ENCODE measurements at regions not wholly inside any gene's neighbourhood (a gene's known extent, or its start where the extent isn't known, plus 50 kb on each side); places are given as distances from the start of the nearest gene placed in this dataset.
A peak's percentile ranks its signal among the peaks of the same experiment; 100 is the strongest.

GRCh38 chr12:76270657-76271358 lies 77.4 kb downstream of the BBS10 start:
- H3K27me3 ChIP-seq (ENCODE audit: control insufficient read depth, insufficient read depth, low read length), result no peaks in the 10 kb centered on the region
- DNase-seq (ENCODE audit: low read depth), result no peak
- no peak overlapping the region for H3K4me3 ChIP-seq (ENCODE audit: low read depth, low read length)
- ChIA-PET POLR2A (no interaction called here), CTCF (interaction anchor here (0.6 to 0.9 kb wide), 2 partner anchors 23 to 116 kb away, joined by 3 read pairs; no protein-coding TSS in a partner anchor)
- no peak for TF ChIP-seq CTCF (IDR thresholded peaks at IDR 0.05; ENCODE audit: insufficient read depth, low read depth, low read length)
- no peaks in the 10 kb centered on the region for H3K36me3 ChIP-seq (ENCODE audit: control insufficient read depth, insufficient read depth, low read length)

GRCh38 chr12:76268267-76268666 lies 79.9 kb downstream of the BBS10 start:
- no peak for DNase-seq (ENCODE audit: low read depth)
- Histone ChIP-seq H3K4me3 (ENCODE audit: low read depth, low read length) (no peak overlapping the region), H3K36me3 (ENCODE audit: control insufficient read depth, insufficient read depth, low read length) (no peaks in the 10 kb centered on the region), H3K27me3 (ENCODE audit: control insufficient read depth, insufficient read depth, low read length) (no peaks in the 10 kb centered on the region)
- no peak for TF ChIP-seq CTCF (IDR thresholded peaks at IDR 0.05; ENCODE audit: insufficient read depth, low read depth, low read length)
- ChIA-PET CTCF (interaction anchor here (0.8 to 1.6 kb wide), 2 partner anchors 85 to 110 kb away, joined by 3 read pairs; no protein-coding TSS in a partner anchor), POLR2A (no interaction called here)

GRCh38 chr12:76266797-76267196 lies 81.4 kb downstream of the BBS10 start:
- TF ChIP-seq CTCF (IDR thresholded peaks at IDR 0.05; ENCODE audit: insufficient read depth, low read depth, low read length), result no peak
- ChIA-PET CTCF (interaction anchor here (0.6 to 3.0 kb wide), 4 partner anchors 8 to 84 kb away, joined by 3 to 16 read pairs (median 3); no protein-coding TSS in a partner anchor), POLR2A (no interaction called here)
- H3K4me3 ChIP-seq (ENCODE audit: low read depth, low read length), result no peak overlapping the region
- no peaks in the 10 kb centered on the region for H3K36me3 ChIP-seq (ENCODE audit: control insufficient read depth, insufficient read depth, low read length)
- peak; percentile 57 for DNase-seq (ENCODE audit: low read depth)
- no peaks in the 10 kb centered on the region for H3K27me3 ChIP-seq (ENCODE audit: control insufficient read depth, insufficient read depth, low read length)

- Histone ChIP-seq H3K36me3 (ENCODE audit: control insufficient read depth, insufficient read depth, low read length) (no peaks in the 10 kb centered on the region), H3K27me3 (ENCODE audit: control insufficient read depth, insufficient read depth, low read length) (no peaks in the 10 kb centered on the region), H3K4me3 (ENCODE audit: low read depth, low read length) (no peak overlapping the region)
- POLR2A ChIA-PET, result no interaction called here
- DNase-seq (ENCODE audit: low read depth), result no peak
- TF ChIP-seq CTCF (IDR thresholded peaks at IDR 0.05; ENCODE audit: insufficient read depth, low read depth, low read length), result no peak
- CTCF ChIA-PET, result interaction anchor here (1.0 to 3.0 kb wide), 2 partner anchors 9 to 12 kb away, joined by 3 to 16 read pairs; no protein-coding TSS in a partner anchor
Observed at GRCh38 chr12:76265424-76266180, 82.6 kb downstream of the BBS10 start.

GRCh38 chr12:76264611-76265012 lies 83.6 kb downstream of the BBS10 start:
- ChIA-PET POLR2A (no interaction called here), CTCF (interaction anchor here (0.7 kb wide), 1 partner anchor 186 kb away, joined by 3 read pairs; no protein-coding TSS in a partner anchor)
- no peak for TF ChIP-seq CTCF (IDR thresholded peaks at IDR 0.05; ENCODE audit: insufficient read depth, low read depth, low read length)
- Histone ChIP-seq H3K27me3 (ENCODE audit: control insufficient read depth, insufficient read depth, low read length) (no peaks in the 10 kb centered on the region), H3K36me3 (ENCODE audit: control insufficient read depth, insufficient read depth, low read length) (no peaks in the 10 kb centered on the region), H3K4me3 (ENCODE audit: low read depth, low read length) (no peak overlapping the region)
- DNase-seq (ENCODE audit: low read depth), result no peak

All from BJ (cell line).